SK-MEL-5 (cell line): ENCODE measurements at regions not wholly inside any gene's neighbourhood (a gene's known extent, or its start where the extent isn't known, plus 50 kb on each side); places are given as distances from the start of the nearest gene placed in this dataset.

Experiments used
- DNase-seq: peaks from one replicate; pipeline ENCODE4 v3.0.0-alpha.2; 2016; ENCODE audit warnings: low read depth, low spot score
- in situ Hi-C: cut with HindIII; loops from 2 replicates; pipeline ENCODE4 v1.10.0; 2016; ENCODE audit warnings: low sequenced_read_pairs, high pct_unique_total_duplicates, low pct_unique_long_range_greater_than_20kb

DNA sequence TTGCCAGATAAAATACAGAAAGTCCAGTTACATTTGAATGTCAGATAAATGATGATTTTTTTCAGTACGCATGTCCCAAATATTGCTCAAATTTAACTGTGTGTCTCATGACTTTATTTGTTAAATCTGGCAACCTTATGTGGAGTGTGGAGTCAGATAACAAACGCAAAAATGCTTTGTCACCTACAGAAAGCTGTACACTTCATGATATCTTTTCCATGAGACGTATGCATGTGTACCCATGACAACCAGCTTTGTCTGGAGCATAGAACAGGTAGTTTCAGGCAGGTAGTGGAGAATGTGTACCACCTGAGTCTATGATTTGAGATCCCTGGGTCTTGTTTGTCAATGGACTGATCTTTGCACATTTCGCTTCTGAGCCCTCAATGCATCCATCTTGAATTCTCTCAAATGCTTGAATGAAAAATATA lies 105.5 kb upstream of the CPEB4 start:
- DNase-seq: no peak
- in situ Hi-C loops: no loop called here

DNA sequence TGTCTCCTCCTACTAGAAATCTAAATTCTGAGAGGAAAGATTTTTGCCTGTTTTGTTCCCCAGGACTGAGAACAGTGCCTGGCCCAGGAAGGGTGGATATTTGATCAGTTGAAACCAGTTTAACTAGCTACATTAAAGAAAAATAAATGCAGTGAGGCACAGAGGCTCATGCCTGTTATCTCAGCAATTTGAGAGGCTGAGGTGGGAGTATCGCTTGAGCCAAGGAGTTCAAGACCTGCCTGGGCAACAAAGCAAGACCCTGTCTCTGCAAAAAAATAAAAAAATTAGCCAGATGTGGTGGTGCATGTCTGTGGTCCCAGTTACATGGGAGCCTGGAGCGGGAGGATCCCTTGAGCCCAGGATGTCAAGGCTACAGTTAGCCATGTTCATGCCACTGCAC lies 104.8 kb upstream of the CPEB4 start:
- no peak for DNase-seq
- in situ Hi-C loops: no loop called here

DNA sequence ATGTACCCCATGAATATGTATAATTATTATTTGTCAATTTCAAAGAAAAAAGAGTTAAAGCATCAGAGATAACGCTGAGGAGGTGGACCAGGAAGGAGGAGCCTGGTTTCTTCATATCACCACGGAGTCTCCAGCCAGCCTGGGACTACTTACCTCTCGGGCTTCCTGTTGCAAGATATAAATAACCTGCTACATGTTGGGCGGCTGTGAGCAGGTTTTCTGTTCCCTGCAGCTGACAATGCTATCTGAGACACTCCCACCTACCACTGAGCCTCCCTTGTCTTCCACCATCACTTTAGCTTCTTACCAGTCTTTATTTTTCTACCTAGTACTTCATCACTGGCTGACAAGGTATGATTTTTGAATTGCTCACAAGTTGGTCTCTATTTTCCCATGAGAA lies 102.7 kb upstream of the CPEB4 start:
- DNase-seq: no peak
- in situ Hi-C loops: no loop called here

DNA sequence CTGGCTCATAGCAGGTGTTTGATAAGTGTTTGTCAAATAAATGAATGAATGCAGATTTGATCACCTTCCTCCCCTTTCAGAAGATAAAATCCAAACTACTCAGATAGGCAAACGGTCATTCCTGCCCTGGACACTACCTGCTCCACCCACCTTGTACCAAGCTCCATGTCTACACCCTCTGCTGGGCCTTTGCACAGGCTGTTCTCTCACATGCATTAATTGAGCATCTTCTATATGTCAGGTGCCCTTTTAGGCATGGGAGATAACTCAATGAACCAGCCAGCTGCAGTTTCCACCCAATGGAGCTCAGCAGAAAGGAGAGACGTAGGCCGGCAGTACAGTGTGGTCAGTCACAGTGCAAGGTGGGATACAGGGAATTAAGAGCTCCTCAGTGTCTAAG lies 102.3 kb upstream of the CPEB4 start:
- in situ Hi-C loops: no loop called here
- DNase-seq: no peak

DNA sequence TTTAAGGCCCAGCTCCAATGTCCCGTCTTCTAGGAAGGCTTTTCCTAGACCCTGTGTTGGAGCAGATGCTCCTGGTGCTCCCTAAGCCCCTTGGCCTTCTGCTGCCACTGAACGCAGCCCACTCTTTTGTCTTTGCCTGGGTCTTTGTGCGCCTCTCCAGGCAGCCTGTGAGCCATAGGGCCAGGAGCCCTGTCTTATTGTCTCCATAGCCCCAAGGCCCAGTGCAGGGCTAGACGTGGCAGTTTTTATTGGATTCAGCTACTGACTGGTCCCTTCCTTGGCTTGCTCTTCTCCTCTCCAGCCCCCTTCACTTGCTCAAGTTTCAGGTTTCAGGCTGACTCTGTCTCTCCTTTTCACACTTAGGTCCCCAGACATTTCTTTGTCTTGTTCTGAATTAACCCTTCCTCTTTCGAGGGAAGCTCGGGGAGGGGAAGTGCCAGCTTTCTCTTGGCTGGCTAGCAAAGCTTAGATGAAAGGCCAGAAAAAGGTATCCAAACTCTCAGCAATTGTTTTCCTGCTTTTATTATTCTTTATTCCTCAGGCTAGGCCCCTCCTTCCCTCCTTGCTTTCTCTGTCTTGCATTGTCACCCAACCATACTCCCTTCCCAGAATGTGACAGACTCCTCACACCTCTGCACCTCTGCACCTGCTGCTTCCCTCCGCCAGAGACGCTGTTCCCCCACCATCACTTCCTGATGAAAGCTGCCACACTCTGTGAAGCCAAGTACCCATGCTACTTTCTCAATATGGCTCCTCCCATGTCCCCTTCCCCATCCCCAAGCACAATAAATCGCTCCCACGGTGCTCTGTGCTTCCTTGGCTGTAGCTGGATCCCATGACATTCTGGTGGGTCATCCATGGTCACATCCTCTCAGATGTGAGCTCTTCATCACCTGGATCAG lies 101.6 kb upstream of the CPEB4 start:
- peak; percentile 14 for DNase-seq
- in situ Hi-C loops: no loop called here

DNA sequence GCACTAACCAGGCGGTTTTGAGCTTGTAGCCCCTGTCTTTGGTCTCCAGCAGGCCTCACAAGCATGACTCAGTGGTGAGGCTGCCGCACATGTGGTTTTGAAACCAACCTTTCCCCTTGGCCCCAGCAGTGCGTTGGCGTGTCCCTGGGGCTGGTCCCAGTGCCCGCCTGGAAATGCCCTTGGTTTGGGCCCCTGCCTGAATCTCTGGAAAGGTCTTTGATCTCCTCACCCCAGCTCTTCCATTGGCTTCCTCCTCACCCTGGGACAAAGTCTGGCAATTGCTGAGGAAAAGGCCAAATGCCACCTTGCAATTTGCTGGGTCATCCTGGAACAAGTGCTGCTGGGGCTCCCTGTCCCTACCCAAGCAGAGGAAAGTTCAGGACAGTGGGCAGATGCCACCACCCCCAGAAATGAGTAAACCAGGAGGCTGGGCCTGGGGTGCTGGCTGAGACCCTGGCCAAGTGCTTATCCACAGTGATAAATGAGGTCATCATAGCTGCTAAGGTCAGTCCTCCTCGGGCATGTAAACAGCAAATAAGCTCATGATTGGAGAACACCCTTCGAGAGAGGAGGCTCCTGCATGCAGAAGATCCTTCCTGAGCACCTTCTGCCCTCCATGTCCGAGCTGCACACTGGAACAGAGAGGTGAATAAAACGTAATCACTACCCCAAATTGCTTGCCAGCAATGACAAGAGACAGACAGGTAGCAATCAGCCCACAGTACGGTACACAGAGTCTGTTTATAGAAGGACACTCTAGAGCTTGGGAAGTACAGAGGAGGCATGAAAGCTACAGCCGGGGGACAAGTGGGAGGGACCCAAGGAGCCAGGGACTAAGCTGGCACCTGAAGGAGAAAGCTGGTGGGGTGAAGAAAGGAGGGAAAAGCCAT lies 98.9 kb upstream of the CPEB4 start:
- in situ Hi-C loops: no loop called here
- no peak for DNase-seq

DNA sequence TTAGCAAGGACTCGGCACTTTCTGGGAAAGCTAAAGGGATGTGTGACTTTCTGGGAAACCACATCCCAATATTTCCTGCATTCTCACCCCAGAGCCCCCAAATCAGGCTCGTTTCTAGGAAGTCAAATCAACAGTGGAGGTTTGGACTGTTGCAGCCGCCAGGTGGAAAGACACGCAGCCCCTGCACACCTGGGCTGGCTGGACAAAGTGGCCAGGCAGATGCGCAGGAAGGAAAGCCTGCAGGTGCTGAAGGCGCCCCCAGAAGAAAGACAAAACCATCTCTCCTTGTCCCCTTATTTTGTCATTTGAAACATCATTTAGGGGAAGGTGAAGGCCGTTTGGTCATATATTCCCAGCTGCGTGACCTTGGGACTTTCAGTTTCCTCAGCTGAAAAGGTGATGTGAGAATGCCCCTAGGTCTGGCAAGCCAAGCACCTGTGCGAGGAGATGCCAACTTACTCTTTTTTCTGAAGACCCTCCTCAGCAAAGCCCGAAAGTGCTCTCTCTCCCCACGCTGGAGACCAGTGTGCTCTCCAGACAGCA lies 97.9 kb upstream of the CPEB4 start:
- in situ Hi-C loops: no loop called here
- no peak for DNase-seq

DNA sequence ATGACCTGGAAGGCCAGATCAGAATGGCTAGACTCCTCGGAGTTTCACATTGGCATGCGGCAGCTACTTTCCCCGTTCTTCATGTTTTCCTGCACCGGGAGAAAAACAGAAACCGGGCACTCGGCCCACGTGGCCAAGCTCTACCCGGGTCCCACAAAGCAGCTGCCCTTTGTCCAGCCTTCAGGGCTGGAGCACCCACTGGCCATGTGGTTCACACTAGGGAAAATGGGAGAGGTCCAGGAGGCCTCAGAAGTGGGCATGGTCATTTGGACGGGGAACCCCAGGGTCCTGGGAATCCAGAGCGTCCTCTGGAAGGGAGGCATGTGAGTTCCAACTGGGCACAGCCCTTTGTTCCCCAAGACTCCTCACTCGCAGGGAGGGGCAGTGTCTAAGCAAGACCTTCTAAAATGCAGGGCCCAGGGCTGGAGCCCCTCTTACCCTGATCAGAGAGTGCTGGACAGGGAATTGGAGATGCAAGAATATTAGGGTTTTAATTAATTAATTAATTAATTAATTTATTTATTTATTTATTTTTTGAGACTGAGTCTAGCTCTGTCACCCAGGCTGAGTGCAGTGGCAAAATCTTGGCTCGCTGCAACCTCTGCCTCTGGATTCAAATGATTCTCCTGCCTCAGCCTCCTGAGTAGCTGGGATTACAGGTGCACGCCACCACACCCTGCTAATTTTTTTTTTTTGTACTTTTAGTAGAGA lies 97.2 kb upstream of the CPEB4 start:
- no peak for DNase-seq
- in situ Hi-C loops: no loop called here

DNA sequence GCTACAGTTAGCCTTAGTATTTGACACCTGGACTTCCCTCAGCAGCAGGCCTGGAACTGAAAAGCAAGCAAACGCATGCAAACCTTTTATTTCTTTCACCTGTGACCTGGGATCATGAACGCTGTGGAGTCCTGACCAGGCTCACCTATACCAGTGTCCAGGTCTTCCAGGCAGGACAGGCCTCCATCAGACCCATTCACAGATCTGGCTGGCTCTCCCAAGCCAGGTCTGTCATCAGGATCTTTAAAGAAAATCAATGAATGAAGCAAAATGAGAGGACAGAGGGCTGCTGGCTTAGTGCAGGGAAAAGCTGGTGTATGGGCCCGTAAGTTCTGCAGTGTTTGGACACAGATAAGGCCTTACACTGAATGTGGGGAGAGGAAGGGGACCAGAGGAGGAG lies 96.3 kb upstream of the CPEB4 start:
- in situ Hi-C loops: no loop called here
- DNase-seq: no peak

DNA sequence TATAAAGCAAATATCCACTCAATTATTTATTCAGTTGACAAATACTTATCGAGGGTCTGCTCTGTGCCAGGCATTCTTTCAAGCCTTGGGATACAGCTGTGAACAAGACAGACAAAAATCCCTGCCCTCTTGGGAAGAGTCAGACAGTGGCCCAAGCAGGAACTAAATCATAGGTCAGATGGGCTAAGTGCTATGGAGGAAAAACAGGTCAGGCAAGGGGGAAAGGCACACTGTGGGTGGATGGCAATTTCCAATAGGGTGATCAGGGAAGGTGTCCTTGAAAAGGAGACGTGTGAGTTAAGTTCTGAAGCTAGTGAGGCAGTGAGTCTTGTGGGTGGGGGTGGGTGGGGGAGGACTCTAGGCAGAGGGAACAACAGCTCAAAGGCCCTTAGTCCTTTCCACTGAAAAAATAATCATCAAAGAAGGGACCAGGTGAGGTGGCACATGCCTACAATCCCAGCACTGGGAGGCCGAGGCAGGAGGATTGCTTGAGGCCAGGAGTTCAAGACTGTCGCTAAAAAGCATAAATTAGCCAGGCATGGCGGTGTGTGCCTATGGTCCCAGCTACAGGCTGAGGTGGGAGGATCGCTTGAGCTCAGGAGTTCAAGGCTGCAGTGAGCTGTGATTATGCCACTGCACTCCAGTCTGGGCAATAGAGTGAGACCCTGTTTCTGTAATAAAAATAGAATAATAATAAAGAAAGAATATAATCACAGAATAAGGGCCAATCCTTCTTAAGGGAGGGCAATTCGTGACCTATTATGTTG lies 95.2 kb upstream of the CPEB4 start:
- in situ Hi-C loops: no loop called here
- DNase-seq: no peak

DNA sequence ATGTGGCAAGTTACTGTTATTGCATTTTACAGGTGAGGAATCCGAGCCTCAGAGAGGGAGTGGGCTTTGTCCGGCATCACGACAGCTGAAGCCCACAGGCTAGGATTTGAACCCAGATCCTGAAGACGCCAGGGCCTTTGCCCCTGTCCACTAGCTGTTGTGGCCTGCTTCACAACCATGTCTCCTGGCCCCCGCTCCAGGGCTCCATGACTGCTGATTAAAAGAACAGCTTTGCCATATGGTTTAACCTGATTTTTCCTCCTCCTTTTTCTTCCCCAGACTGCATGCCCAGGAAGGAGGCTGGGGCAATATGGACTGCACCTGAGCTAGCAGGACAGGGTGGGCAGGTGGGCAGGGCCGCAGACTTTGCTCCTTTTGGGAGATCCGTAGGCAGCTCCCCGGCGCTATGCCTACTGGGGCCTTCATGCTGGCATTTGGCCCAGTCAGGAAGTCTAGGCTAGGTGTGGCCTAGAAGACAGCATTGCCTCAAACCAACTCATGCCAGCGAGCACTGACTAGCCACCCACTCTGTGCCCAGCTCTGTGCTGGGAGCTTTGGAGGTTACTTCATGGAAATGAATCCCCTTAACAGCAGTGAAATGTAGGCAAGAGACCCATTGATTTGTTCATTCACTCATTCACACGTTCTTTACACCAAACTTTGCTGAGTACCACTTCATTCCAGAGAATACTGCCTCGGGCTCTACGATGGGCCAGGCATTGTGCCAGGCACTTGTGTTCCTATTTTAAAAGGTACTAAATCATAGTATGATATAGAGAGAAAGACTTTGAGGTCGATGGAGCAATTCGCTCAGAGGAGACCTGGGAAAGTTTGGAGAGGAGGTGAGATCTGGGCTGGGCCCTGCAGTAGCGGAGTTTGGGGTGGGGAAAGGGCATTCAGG lies 94.3 kb upstream of the CPEB4 start:
- in situ Hi-C loops: no loop called here
- no peak for DNase-seq

DNA sequence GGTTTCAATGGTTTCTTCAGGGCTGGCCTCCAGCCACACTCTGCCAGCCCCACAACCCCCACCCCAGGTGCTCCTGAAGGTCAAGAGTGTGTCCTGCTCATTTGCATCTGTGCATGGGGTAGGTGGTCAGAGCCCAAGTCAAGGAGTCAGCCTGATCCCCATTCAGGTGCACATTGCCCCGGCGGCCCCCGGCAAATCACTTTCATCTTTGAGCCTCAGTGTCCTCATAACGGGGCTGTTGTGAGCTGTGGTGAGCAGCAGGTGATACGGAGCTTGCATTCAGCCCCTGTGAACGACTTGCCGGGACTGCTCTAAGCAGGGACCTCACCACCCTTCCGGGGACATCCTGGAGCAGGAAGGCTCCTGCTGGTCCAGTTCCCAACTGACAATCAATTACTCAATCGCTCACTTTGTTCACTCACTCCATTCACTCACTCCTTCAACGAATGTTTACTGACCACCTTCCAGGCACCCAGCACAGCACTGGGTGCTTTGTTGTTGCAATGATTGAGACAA lies 93.2 kb upstream of the CPEB4 start:
- in situ Hi-C loops: no loop called here
- DNase-seq: no peak

DNA sequence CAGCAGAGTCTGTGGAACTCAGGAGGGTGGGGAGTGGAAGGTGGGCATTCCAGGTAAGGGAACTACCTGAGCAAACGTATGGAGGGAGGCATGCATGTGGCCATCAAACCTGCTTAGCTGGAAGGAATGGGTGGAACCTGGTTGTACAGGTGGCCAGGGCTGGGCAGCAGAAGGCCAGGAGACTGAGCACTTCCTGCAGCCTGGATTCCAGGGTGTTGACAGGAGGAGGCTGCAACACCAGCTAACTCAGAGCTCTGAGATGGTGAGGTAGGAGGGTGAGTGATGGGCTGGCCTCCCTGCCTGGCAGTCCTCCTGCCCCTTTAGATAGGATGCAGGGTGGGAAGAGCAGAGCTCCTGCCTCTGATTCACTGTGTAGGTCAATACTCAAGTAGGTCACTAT lies 92.5 kb upstream of the CPEB4 start:
- in situ Hi-C loops: no loop called here
- no peak for DNase-seq

DNA sequence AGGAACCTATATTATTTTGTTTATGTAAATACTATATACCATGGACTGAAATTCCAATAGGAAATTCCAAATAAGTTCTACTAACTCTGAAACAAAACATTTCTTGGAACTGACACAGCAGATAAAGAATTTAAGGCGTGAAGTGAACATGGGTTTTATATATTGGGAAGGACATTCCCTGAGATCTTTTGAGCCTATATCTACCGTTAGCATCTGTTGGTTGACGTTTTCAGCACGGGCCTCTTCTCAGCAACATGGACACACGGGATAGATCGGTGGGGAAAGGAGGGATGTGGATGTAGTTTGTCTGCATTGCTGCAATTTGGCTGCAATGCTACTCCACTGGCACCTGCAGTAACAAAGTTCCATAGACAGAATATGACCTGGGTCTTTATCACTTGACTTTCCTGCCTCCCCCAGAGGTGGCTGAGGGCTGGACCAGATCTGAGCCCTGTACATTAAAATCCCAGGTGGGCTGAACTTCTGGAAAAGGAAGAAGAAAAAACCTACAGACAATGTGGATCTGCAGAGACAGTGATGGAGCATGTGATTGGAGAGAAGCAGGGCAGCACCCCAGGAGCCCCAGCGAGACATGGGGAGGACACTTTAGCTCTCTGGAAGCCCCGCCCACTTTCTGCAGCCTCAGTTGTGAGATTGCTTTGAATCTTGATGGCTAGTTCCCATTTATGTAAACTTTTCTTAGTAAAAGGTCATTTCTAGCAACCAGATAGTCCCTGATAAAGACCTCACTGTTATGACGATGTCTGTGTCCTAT lies 91.2 kb upstream of the CPEB4 start:
- in situ Hi-C loops: no loop called here
- DNase-seq: no peak

DNA sequence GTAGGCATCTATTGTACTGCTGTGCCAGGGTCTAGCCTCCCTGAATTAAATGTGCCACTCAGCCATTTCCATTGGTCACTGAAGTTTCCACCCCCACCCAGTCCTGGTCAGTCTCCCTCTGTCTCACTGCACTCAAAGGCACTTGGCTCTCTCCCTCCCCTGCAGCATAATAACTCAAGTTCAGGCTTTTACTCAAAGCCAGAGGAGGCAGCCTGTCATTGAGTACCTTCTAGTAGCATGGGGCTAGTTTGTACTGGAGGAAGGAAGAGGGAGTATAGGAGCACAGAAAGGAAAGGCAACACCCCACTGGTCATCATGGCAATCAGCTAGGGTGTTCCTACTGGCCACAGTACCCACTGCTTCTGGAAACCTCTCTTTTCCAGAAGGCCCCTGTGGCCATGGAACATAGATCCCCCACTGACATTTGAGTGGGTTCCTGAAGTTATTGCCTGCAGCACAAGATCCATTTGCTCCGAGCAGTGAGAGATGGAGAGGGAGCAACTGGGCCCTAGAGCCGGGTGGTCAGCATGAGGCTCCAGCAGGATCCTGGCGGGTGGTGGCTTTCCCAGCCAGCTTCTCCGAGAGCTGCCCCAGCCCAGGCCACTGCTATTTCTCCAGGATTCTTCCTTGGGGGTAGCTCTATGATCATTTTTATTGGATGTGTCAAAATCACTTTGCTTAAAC lies 89.9 kb upstream of the CPEB4 start:
- DNase-seq: no peak
- in situ Hi-C loops: no loop called here
